Trophoblast cell (in vitro differentiated cells and primary cell): ENCODE measurements at regions not wholly inside any gene's neighbourhood (a gene's known extent, or its start where the extent isn't known, plus 50 kb on each side); places are given as distances from the start of the nearest gene placed in this dataset.

Experiments used
- DNase-seq, 2 donors: peaks; one replicate each; pipeline ENCODE4 v3.0.0-alpha.2; 2016
- H2AFZ ChIP-seq: 2 replicates; pipeline ENCODE4 v1.6.1; 2013; ENCODE audit warnings: low read length, moderate library complexity, mild to moderate bottlenecking; ENCODE audit not compliant: insufficient read depth, poor library complexity
- H2AK5ac ChIP-seq: 2 replicates; pipeline ENCODE4 v1.6.1; 2013; ENCODE audit warnings: mild to moderate bottlenecking, low read length
- H2BK120ac ChIP-seq: 2 replicates; pipeline ENCODE4 v1.6.1; 2013; ENCODE audit warnings: low read length, mild to moderate bottlenecking, moderate library complexity; ENCODE audit not compliant: insufficient read depth, poor library complexity
- H2BK12ac ChIP-seq: 2 replicates; pipeline ENCODE4 v1.6.1; 2013; ENCODE audit warnings: mild to moderate bottlenecking, low read length, moderate library complexity
- H2BK5ac ChIP-seq: 2 replicates; pipeline ENCODE4 v1.6.1; 2013; ENCODE audit warnings: low read length, low read depth, moderate library complexity, mild to moderate bottlenecking; ENCODE audit not compliant: poor library complexity
- H3K14ac ChIP-seq: 2 replicates; pipeline ENCODE4 v1.6.1; 2013; ENCODE audit warnings: mild to moderate bottlenecking, low read length
- H3K18ac ChIP-seq: 2 replicates; pipeline ENCODE4 v1.6.1; 2013; ENCODE audit warnings: mild to moderate bottlenecking, low read length
- H3K23ac ChIP-seq: 2 replicates; pipeline ENCODE4 v1.6.1; 2013; ENCODE audit warnings: low read length
- H3K27ac ChIP-seq: 2 replicates; pipeline ENCODE4 v1.5.1; 2013; ENCODE audit warnings: low read depth, mild to moderate bottlenecking, inconsistent platforms, low read length, moderate library complexity
- H3K27me3 ChIP-seq: 2 replicates; pipeline ENCODE4 v1.6.1; 2013; ENCODE audit warnings: inconsistent platforms, mild to moderate bottlenecking, low read length, moderate library complexity; ENCODE audit not compliant: insufficient read depth
- H3K36me3 ChIP-seq, 2 experiments: 1 replicate in 1 of 2; 2 replicates in 1 of 2; pipeline ENCODE4 v1.6.1; 2013; ENCODE audit warnings: low read length in 2 of 2, mild to moderate bottlenecking in 2 of 2, moderate library complexity in 1 of 2; ENCODE audit not compliant: insufficient read depth in 2 of 2, control insufficient read depth in 1 of 2
- H3K4ac ChIP-seq: 2 replicates; pipeline ENCODE4 v1.6.1; 2013; ENCODE audit warnings: low read depth, mild to moderate bottlenecking, low read length, moderate library complexity
- H3K4me1 ChIP-seq, 2 experiments: 1 replicate in 1 of 2; 2 replicates in 1 of 2; pipeline ENCODE4 v1.6.1; 2013; ENCODE audit warnings: low read length in 2 of 2, mild to moderate bottlenecking in 2 of 2, moderate library complexity in 1 of 2; ENCODE audit not compliant: insufficient read depth in 2 of 2, control insufficient read depth in 1 of 2
- H3K4me2 ChIP-seq: 2 replicates; pipeline ENCODE4 v1.6.1; 2013; ENCODE audit warnings: inconsistent platforms, mild to moderate bottlenecking, low read length, moderate library complexity
- H3K4me3 ChIP-seq: 2 replicates; pipeline ENCODE4 v1.5.1; 2013; ENCODE audit warnings: mild to moderate bottlenecking, low read depth, low read length, inconsistent platforms
- H3K79me1 ChIP-seq: one replicate; pipeline ENCODE4 v1.6.1; 2013; ENCODE audit warnings: low read length
- H3K79me2 ChIP-seq: 2 replicates; pipeline ENCODE4 v1.6.1; 2013; ENCODE audit warnings: low read length, mild to moderate bottlenecking; ENCODE audit not compliant: control insufficient read depth, insufficient read depth, poor library complexity
- H3K9ac ChIP-seq: 2 replicates; pipeline ENCODE4 v1.6.1; 2013; ENCODE audit warnings: mild to moderate bottlenecking, low read length
- H3K9me3 ChIP-seq: 2 replicates; pipeline ENCODE4 v1.6.1; 2013; ENCODE audit warnings: low read depth, mild to moderate bottlenecking, control low read depth, inconsistent platforms, low read length; ENCODE audit not compliant: insufficient read depth
- H4K12ac ChIP-seq: 2 replicates; pipeline ENCODE4 v1.6.1; 2013; ENCODE audit warnings: low read depth, mild to moderate bottlenecking, low read length, moderate library complexity
- H4K8ac ChIP-seq: 2 replicates; pipeline ENCODE4 v1.6.1; 2013; ENCODE audit warnings: low read depth, mild to moderate bottlenecking, low read length, moderate library complexity
- H4K91ac ChIP-seq: one replicate; pipeline ENCODE4 v1.6.1; 2013; ENCODE audit warnings: low read depth, mild to moderate bottlenecking, low read length, moderate library complexity
- WGBS: extraction: QIAGEN DNeasy Blood & Tissue Kit; methylation state at CpG from one replicate; pipeline ENCODE4 v1.1.7; 2013; ENCODE audit warnings: missing lambda C conversion rate; ENCODE audit not compliant: insufficient read length, insufficient coverage; ENCODE audit errors: extremely low coverage; 5-methylcytosine and 5-hydroxymethylcytosine counted together

- Histone ChIP-seq H2BK120ac (no peak overlapping the region), H3K4ac (no peak overlapping the region), H3K79me2 (no peaks in the 10 kb centered on the region), H3K27me3 (no peaks in the 10 kb centered on the region), H3K23ac (no peak overlapping the region), H2AFZ (no peak overlapping the region), H3K27ac (no peak overlapping the region), H3K9me3 (no peaks in the 10 kb centered on the region), H3K18ac (no peak overlapping the region), H4K12ac (no peak overlapping the region), H2AK5ac (no peak overlapping the region), H3K79me1 (no peaks in the 10 kb centered on the region), H3K36me3 (no peaks in the 10 kb centered on the region), H3K9ac (no peak overlapping the region), H2BK12ac (no peak overlapping the region), H3K4me3 (no peak overlapping the region), H2BK5ac (no peak overlapping the region), H3K4me1 (no peaks in the 10 kb centered on the region), H4K91ac (no peak overlapping the region), H3K4me2 (no peak overlapping the region), H4K8ac (no peak overlapping the region), H3K14ac (no peak overlapping the region)
- DNase-seq: no peak
- WGBS: no CpG with 5 or more reads among the region's 8 CpGs
These were observed 200.3 kb downstream of the CMPK2 start for GRCh38 chr2:6665093-6666045.

DNA sequence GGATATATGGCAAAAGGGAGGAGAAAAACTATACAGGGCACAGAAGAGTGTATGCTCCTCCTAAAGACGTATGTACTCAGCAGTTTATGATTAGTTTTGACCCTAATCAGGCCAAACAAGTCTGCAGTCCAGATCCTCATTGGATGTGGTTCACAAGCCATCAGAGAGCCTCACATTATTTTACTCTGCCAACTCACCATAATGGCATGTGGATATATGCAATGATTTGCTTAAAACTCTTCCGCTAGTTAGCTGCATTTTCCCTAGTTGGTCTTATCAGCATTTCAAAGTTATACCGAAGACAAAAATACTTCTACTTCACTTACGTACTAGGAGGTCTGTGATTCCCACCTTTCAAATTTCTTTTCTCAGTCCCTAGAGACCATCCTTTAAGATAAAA, 198.4 kb downstream of the CMPK2 start:
- H3K79me1 ChIP-seq: no peaks in the 10 kb centered on the region

DNA sequence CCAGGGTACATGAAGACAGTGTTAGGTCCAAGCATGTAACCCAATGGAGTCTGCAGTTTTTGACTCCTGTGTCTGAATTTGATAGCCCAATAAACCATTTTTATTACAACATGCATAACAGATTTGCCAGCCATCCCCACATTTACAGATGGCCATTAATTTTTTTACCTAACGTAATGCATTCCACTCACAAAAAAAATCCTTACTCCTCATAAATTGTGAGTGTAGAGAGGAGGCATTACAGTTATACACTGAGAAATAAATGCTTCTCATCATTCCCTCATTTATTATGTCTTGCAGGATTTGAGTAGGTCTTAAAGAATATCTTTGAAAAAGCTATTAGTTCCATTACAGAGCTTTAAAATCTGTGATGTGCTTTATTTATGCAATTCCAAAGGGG, 193.8 kb downstream of the CMPK2 start:
- H4K12ac ChIP-seq: no peak overlapping the region
- no peaks in the 10 kb centered on the region for H3K9me3 ChIP-seq
- H3K4me1 ChIP-seq: no peaks in the 10 kb centered on the region
- H3K36me3 ChIP-seq: no peaks in the 10 kb centered on the region
- H3K4me3 ChIP-seq: no peak overlapping the region
- no peak overlapping the region for H3K23ac ChIP-seq
- no peaks in the 10 kb centered on the region for H3K79me1 ChIP-seq
- no peak for DNase-seq
- no peak overlapping the region for H2BK5ac ChIP-seq
- H3K4ac ChIP-seq: no peak overlapping the region
- no peak overlapping the region for H2AFZ ChIP-seq
- no peak overlapping the region for H2AK5ac ChIP-seq
- no peak overlapping the region for H4K91ac ChIP-seq
- H3K14ac ChIP-seq: no peak overlapping the region
- no peak overlapping the region for H3K4me2 ChIP-seq
- no peak overlapping the region for H3K27ac ChIP-seq
- no peak overlapping the region for H2BK12ac ChIP-seq
- H3K79me2 ChIP-seq: no peaks in the 10 kb centered on the region
- no peak overlapping the region for H3K9ac ChIP-seq
- H4K8ac ChIP-seq: no peak overlapping the region
- no peak overlapping the region for H2BK120ac ChIP-seq
- H3K18ac ChIP-seq: no peak overlapping the region
- no CpG with 5 or more reads among the region's 1 CpG for WGBS
- H3K27me3 ChIP-seq: no peaks in the 10 kb centered on the region

More for the DNA sequence above, 198.4 kb downstream of the CMPK2 start:
- H3K4me1 ChIP-seq: no peaks in the 10 kb centered on the region
- H3K23ac ChIP-seq: no peak overlapping the region
- H4K12ac ChIP-seq: no peak overlapping the region
- H2AFZ ChIP-seq: no peak overlapping the region
- peak in 1 of 2 donors; percentile 62 for DNase-seq
- H2BK12ac ChIP-seq: no peak overlapping the region
- no peaks in the 10 kb centered on the region for H3K9me3 ChIP-seq
- no peak overlapping the region for H3K4me3 ChIP-seq
- H3K27ac ChIP-seq: no peak overlapping the region
- H3K18ac ChIP-seq: no peak overlapping the region
- H4K91ac ChIP-seq: no peak overlapping the region
- H2AK5ac ChIP-seq: no peak overlapping the region
- no peak overlapping the region for H2BK5ac ChIP-seq
- no peak overlapping the region for H3K4me2 ChIP-seq
- H3K79me2 ChIP-seq: no peaks in the 10 kb centered on the region
- H3K14ac ChIP-seq: no peak overlapping the region
- no peak overlapping the region for H3K4ac ChIP-seq
- H3K36me3 ChIP-seq: no peaks in the 10 kb centered on the region
- H3K9ac ChIP-seq: no peak overlapping the region
- WGBS: no CpG with 5 or more reads among the region's 4 CpGs
- H3K27me3 ChIP-seq: no peaks in the 10 kb centered on the region
- H4K8ac ChIP-seq: no peak overlapping the region
- no peak overlapping the region for H2BK120ac ChIP-seq

GRCh38 chr2:6674381-6674780, 191.3 kb downstream of the CMPK2 start:
- no peak overlapping the region for H3K23ac ChIP-seq
- no peak overlapping the region for H3K18ac ChIP-seq
- H2BK12ac ChIP-seq: no peak overlapping the region
- no peak overlapping the region for H4K8ac ChIP-seq
- H3K27ac ChIP-seq: no peak overlapping the region
- H2BK120ac ChIP-seq: no peak overlapping the region
- no peak overlapping the region for H3K14ac ChIP-seq
- H3K27me3 ChIP-seq: no peaks in the 10 kb centered on the region
- no peaks in the 10 kb centered on the region for H3K79me2 ChIP-seq
- no peaks in the 10 kb centered on the region for H3K36me3 ChIP-seq
- no peak overlapping the region for H2BK5ac ChIP-seq
- no peak overlapping the region for H3K4me2 ChIP-seq
- H2AFZ ChIP-seq: no peak overlapping the region
- H3K9ac ChIP-seq: no peak overlapping the region
- H4K91ac ChIP-seq: no peak overlapping the region
- no peak for DNase-seq
- no CpG with 5 or more reads among the region's 3 CpGs for WGBS
- no peak overlapping the region for H4K12ac ChIP-seq
- H3K79me1 ChIP-seq: no peaks in the 10 kb centered on the region
- H3K4ac ChIP-seq: no peak overlapping the region
- no peaks in the 10 kb centered on the region for H3K9me3 ChIP-seq
- H3K4me1 ChIP-seq: no peaks in the 10 kb centered on the region
- H3K4me3 ChIP-seq: no peak overlapping the region
- no peak overlapping the region for H2AK5ac ChIP-seq
